Suppressor macrophage treated with lipopolysaccharide for 4 hours (primary cell): ENCODE measurements at regions not wholly inside any gene's neighbourhood (a gene's known extent, or its start where the extent isn't known, plus 50 kb on each side); places are given as distances from the start of the nearest gene placed in this dataset.
"Not testable (repeated sequence)": the region's sequence is repeated elsewhere in the genome, so short reads cannot be mapped to it uniquely, and the experiment has no call there.

Experiments
- DNase-seq: peaks from one replicate; pipeline ENCODE4 v3.0.0-alpha.2; 2020

DNA sequence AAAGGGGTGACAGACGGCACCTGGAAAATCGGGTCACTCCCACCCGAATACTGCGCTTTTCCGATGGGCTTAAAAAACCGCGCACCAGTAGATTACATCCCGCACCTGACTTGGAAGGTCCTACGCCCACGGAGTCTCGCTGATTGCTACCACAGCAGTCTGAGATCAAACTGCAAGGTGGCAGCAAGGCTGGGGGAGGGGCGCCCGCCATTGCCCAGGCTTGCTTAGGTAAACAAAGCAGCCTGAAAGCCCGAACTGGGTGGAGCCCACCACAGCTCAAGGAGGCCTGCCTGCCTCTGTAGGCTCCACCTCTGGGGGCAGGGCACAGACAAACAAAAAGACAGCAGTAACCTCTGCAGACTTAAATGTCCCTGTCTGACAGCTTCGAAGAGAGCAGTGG lies 234.2 kb upstream of the ANXA10 start:
- not testable (repeated sequence) for DNase-seq

- no peak for DNase-seq
Measured at GRCh38 chr4:167867191-167867590, 225.1 kb upstream of the ANXA10 start.

- DNase-seq: no peak
Measured at GRCh38 chr4:167868163-167868562, 224.2 kb upstream of the ANXA10 start.

DNA sequence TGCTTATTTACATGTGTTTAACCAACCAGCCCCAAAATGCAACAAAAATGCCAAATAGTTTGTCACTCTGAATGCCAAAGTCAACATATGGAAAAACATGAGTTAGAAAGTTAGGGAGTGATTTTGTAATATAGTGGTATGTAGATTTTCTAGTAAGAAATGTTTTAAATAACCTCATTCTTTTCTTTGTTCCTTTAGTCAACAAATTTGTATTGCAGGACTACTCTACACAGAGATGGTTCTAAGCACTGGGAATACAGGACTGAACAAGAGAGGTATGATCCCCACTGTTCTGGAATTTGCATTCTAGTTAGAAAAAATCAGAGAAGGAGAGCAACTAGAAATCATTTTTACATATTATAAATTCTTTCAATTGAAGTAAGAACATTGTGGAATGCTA lies 218.8 kb upstream of the ANXA10 start:
- DNase-seq: no peak

- DNase-seq: not testable (repeated sequence)
Measured at GRCh38 chr4:167876091-167876490, 216.2 kb upstream of the ANXA10 start.

- DNase-seq: not testable (repeated sequence)
Measured at GRCh38 chr4:167877826-167878225, 214.5 kb upstream of the ANXA10 start.

- no peak for DNase-seq
Measured at GRCh38 chr4:167883266-167883665, 209.1 kb upstream of the ANXA10 start.

- no peak for DNase-seq
Measured at GRCh38 chr4:167885071-167885470, 207.3 kb upstream of the ANXA10 start.

- no peak for DNase-seq
Measured at GRCh38 chr4:167885872-167886271, 206.5 kb upstream of the ANXA10 start.

DNA sequence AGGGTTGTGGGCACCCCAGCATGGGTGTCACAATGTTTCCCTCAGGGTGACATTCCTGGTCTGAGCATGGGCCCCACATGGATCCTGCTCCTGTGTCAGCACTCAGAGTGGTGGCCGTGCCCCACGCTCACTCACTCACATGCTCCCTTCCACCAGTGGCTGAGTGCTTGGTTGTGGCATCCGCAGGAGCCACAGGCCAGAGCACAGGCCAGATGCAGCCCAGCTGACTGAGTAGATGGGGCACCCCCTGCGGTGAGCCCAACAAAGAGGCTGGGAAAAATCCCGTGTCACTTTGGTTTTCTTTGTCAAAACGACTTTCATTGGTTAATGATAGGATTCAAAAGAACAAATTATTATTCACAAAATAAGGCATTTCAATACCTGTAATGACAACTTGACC lies 204.6 kb upstream of the ANXA10 start:
- DNase-seq: no peak

- no peak for DNase-seq
Measured at GRCh38 chr4:167890226-167890625, 202.1 kb upstream of the ANXA10 start.

DNA sequence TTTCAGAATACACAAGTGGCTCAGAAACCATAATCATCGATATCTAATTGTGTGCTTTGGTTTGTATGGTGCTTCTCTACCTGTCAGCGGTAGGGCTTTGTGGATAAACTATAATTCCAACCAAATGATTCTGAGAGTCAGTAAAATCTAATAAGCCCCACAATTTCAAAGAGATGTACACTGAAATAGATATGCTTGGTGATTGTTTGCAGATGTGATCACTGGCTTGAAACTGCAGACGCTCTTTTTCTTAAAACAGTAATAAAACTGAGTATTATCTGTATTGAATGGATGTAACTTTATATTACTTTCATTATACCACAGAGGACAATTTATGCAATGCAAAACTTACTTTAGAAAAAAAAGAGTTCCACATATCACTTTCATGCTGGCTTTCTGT lies 198.8 kb upstream of the ANXA10 start:
- DNase-seq: no peak

GRCh38 chr4:167896260-167896659 lies 196.1 kb upstream of the ANXA10 start:
- DNase-seq: not testable (repeated sequence)

- no peak for DNase-seq
Measured at GRCh38 chr4:167897116-167897515, 195.2 kb upstream of the ANXA10 start.

- no peak for DNase-seq
Measured at GRCh38 chr4:167903291-167903721, 189.0 kb upstream of the ANXA10 start.

DNA sequence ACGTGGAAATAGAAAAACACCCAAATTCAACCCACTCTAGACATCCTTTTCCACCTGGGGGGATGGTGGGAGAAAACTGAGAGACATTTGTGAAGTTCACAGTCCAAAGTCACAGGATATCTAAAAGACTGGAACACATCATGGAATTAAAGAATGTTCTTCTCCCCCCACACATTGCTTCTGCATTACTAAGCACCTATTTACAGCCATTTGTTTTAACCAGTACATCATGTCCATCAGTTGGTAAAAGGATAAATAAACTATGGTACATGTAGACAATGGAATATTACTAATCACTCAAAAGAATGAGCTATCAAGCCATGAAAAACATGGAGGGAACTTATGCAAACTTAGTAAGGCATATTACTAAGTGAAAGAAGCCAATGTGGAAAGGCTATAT lies 185.5 kb upstream of the ANXA10 start:
- DNase-seq: no peak

GRCh38 chr4:167908816-167909215 lies 183.5 kb upstream of the ANXA10 start:
- no peak for DNase-seq

DNA sequence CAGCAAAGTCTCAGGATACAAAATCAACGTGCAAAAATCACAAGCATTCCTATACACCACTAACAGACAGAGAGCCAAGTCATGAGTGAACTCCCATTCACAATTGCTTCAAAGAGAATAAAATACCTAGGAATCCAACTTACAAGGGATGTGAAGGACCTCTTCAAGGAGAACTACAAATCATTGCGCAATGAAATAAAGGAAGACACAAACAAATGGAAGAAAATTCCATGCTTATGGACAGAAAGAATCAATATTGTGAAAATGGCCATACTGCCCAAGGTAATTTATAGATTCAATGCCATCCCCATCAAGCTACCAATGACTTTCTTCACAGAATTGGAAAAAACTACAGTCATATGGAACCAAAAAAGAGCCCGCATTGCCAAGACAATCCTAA lies 179.8 kb upstream of the ANXA10 start:
- not testable (repeated sequence) for DNase-seq

GRCh38 chr4:167918077-167918476 lies 174.3 kb upstream of the ANXA10 start:
- no peak for DNase-seq

DNA sequence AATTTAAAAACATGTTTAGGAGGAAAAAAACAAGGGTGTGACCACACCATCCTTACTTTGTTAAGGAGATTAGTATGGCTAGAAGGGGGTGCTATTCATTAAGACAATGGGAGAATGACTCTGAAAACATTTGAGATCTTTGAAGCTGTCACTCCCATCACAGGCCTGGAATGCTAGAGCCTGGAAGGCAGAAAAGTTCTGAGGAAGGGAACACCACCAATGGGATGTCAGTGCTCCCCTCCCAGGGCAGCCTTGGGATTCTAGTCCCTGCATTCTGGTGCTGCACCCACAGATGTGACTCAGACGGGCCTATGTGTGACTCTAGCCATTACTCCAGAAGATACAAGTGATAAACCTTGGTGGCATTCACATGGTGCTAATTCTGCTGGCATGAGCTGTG lies 162.2 kb upstream of the ANXA10 start:
- DNase-seq: no peak

- DNase-seq: no peak
Measured at GRCh38 chr4:167934216-167934615, 158.1 kb upstream of the ANXA10 start.

DNA sequence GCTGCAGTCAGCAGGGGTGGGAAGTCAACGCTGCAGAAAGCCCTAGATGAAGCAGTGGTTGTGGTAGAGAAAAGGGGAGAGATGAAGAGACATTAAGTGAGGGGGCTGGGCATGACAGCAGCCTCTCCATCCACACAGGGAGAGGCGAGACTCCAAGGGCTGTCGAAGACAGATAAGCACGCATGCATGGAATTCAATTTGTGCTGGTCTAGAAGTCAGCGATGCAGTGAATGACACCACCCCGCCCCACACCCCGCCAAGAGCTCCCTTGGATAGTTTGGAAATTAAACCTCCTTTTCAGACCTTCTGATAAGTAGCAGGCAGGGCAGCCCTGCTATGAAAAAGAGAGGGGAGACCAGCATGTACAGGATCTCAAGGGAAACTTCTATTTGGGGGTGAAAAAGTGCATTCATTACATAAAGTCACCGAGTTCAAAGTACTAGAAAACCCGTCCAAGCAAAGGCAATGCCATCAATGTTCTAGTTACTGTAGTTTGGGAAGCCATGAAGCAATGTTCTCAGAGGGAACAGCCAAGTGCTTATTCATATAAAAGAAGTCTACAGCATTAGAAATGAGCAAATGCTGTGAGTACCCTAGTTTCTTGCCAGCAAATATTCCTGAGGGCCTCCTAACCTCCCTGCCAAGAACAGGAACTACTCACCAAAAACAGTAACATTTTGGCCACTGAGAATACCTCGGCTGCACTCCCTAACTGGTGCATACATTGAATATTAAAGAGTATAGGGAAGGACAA lies 152.3 kb upstream of the ANXA10 start:
- no peak for DNase-seq

- DNase-seq: no peak
Measured at GRCh38 chr4:167943872-167944505, 148.3 kb upstream of the ANXA10 start.

DNA sequence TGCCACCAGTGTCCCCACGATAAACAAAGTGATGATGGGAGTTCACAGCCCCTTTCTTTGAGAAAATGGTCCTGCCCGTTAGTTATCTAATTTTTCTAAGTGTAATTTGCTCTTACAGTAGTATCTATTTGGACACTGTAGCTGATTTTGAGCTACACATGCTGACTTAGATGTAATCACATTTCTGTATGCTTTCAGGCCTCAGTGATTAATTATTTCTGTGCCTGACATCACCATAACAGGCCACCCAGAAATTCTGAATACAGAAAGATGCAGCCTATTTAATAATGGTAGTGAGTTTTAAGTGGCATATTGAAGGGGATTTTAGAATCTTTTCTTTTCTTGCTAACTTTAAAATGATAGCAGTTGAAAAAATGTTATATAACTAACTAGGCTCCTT lies 147.6 kb upstream of the ANXA10 start:
- no peak for DNase-seq

DNA sequence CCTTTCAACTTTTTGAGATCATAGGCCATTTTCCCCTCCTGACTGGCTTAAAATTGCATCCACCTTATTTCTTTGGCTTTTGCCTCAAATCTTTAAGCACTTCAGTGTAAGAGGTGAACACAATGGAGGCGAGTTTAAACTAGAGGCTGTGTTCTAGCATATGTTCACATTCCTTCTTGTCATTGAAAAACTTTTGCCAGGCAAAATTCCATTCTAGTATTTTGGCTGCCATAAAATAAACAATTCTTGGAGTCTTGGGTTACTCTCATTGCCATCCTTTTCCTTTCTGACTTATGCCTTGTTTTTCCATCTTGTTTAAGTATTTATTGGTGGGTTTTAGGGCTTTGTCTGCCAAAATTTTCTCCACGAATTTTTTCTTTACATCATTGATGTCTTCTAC lies 137.3 kb upstream of the ANXA10 start:
- no peak for DNase-seq
